H9 (cell line): ENCODE measurements at regions not wholly inside any gene's neighbourhood (a gene's known extent, or its start where the extent isn't known, plus 50 kb on each side); places are given as distances from the start of the nearest gene placed in this dataset.

Source experiments
- DNase-seq: peaks from one replicate; pipeline ENCODE4 v3.0.0-alpha.2; 2017
- H2AFZ ChIP-seq: one replicate; pipeline ENCODE4 v1.6.1; 2013; ENCODE audit warnings: mild to moderate bottlenecking, low read length, control low read depth, moderate library complexity
- H2AK5ac ChIP-seq: 2 replicates; pipeline ENCODE4 v1.6.1; 2013; ENCODE audit warnings: low read length, control low read depth, mixed read lengths; ENCODE audit not compliant: insufficient read length
- H2BK120ac ChIP-seq: one replicate; pipeline ENCODE4 v1.6.1; 2013; ENCODE audit warnings: low read depth, mild to moderate bottlenecking, low read length, control low read depth, inconsistent platforms; ENCODE audit not compliant: poor library complexity, severe bottlenecking
- H2BK12ac ChIP-seq: 2 replicates; pipeline ENCODE4 v1.6.1; 2013; ENCODE audit warnings: low read length, control low read depth, mixed read lengths, low read depth; ENCODE audit not compliant: insufficient read length
- H2BK15ac ChIP-seq: 2 replicates; pipeline ENCODE4 v1.6.1; 2013; ENCODE audit warnings: low read depth, low read length, control low read depth
- H2BK20ac ChIP-seq: one replicate; pipeline ENCODE4 v1.6.1; 2013; ENCODE audit warnings: low read depth, mild to moderate bottlenecking, low read length, control low read depth, inconsistent platforms; ENCODE audit not compliant: poor library complexity, severe bottlenecking
- H2BK5ac ChIP-seq: 2 replicates; pipeline ENCODE4 v1.6.1; 2013; ENCODE audit warnings: low read length, control low read depth, mixed read lengths; ENCODE audit not compliant: insufficient read length
- H3K14ac ChIP-seq: 2 replicates; pipeline ENCODE4 v1.6.1; 2013; ENCODE audit warnings: low read length, control low read depth; ENCODE audit not compliant: insufficient read depth
- H3K18ac ChIP-seq: 2 replicates; pipeline ENCODE4 v1.6.1; 2013; ENCODE audit warnings: low read depth, mild to moderate bottlenecking, mixed read lengths, low read length, control low read depth; ENCODE audit not compliant: insufficient read length
- H3K23ac ChIP-seq: 2 replicates; pipeline ENCODE4 v1.6.1; 2013; ENCODE audit warnings: low read length, control low read depth, mixed read lengths, low read depth; ENCODE audit not compliant: insufficient read length
- H3K23me2 ChIP-seq: 2 replicates; pipeline ENCODE4 v1.6.1; 2013; ENCODE audit warnings: low read depth, mild to moderate bottlenecking, mixed read lengths, low read length, control low read depth; ENCODE audit not compliant: insufficient read length, poor library complexity, severe bottlenecking
- H3K27ac ChIP-seq: 2 replicates; pipeline ENCODE4 v1.5.1; 2013; ENCODE audit warnings: low read length, control low read depth, mixed read lengths, low read depth; ENCODE audit not compliant: insufficient read length
- H3K27me3 ChIP-seq: 2 replicates; pipeline ENCODE4 v1.6.1; 2013; ENCODE audit warnings: low read length, control low read depth, inconsistent platforms; ENCODE audit not compliant: insufficient read depth
- H3K4ac ChIP-seq: 2 replicates; pipeline ENCODE4 v1.6.1; 2013; ENCODE audit warnings: low read depth, mild to moderate bottlenecking, control low read depth, inconsistent platforms, low read length, moderate library complexity
- H3K4me1 ChIP-seq: 2 replicates; pipeline ENCODE4 v1.6.1; 2013; ENCODE audit warnings: low read length, control low read depth, inconsistent platforms; ENCODE audit not compliant: insufficient read depth
- H3K4me2 ChIP-seq: 2 replicates; pipeline ENCODE4 v1.6.1; 2013; ENCODE audit warnings: low read length, control low read depth, mixed read lengths; ENCODE audit not compliant: insufficient read length, insufficient read depth
- H3K56ac ChIP-seq: 2 replicates; pipeline ENCODE4 v1.6.1; 2013; ENCODE audit warnings: low read depth, mild to moderate bottlenecking, mixed read lengths, low read length, control low read depth; ENCODE audit not compliant: insufficient read length
- H3K79me1 ChIP-seq: 2 replicates; pipeline ENCODE4 v1.6.1; 2013; ENCODE audit warnings: low read depth, mild to moderate bottlenecking, moderate library complexity, low read length, control low read depth, inconsistent platforms; ENCODE audit not compliant: insufficient read depth, poor library complexity, severe bottlenecking
- H3K79me2 ChIP-seq: 2 replicates; pipeline ENCODE4 v1.6.1; 2013; ENCODE audit warnings: low read length, control low read depth, inconsistent platforms; ENCODE audit not compliant: insufficient read depth
- H3K9ac ChIP-seq: 2 replicates; pipeline ENCODE4 v1.6.1; 2013; ENCODE audit warnings: low read length, control low read depth, mixed read lengths; ENCODE audit not compliant: insufficient read length; ENCODE audit errors: extremely low read depth
- H3K9me3 ChIP-seq: one replicate; pipeline ENCODE4 v1.6.1; 2013; ENCODE audit warnings: low read depth, low read length, inconsistent platforms; ENCODE audit not compliant: control insufficient read depth
- H3T11ph ChIP-seq: one replicate; pipeline ENCODE4 v1.6.1; 2013; ENCODE audit warnings: mild to moderate bottlenecking, low read length, control low read depth, inconsistent platforms
- H4K20me1 ChIP-seq: one replicate; pipeline ENCODE4 v1.6.1; 2013; ENCODE audit not compliant: control insufficient read depth, insufficient read length, insufficient read depth
- H4K5ac ChIP-seq: 2 replicates; pipeline ENCODE4 v1.6.1; 2013; ENCODE audit warnings: low read depth, mild to moderate bottlenecking, mixed read lengths, low read length, control low read depth; ENCODE audit not compliant: insufficient read length
- H4K8ac ChIP-seq: replicated peaks from 2 replicates; pipeline ENCODE4 v1.6.1; 2013; ENCODE audit warnings: low read length, control low read depth, mixed read lengths, low read depth; ENCODE audit not compliant: insufficient read length
- H4K91ac ChIP-seq: 2 replicates; pipeline ENCODE4 v1.6.1; 2013; ENCODE audit warnings: low read depth, mild to moderate bottlenecking, moderate library complexity, mixed read lengths, low read length, control low read depth; ENCODE audit not compliant: insufficient read length
- H3K27ac Mint-ChIP-seq, 3 experiments: 2 replicates in 2 of 3; 3 replicates in 1 of 3; pipeline ENCODE4 v1.8.0; 2020 to 2021; ENCODE audit warnings: mixed read lengths in 3 of 3, mild to moderate bottlenecking in 1 of 3, moderate library complexity in 1 of 3
- H3K27me3 Mint-ChIP-seq: 2 replicates; pipeline ENCODE4 v1.8.0; 2021; ENCODE audit warnings: low read depth, mild to moderate bottlenecking, moderate library complexity, mixed read lengths
- H3K36me3 Mint-ChIP-seq, 3 experiments: 2 replicates in 2 of 3; 3 replicates in 1 of 3; pipeline ENCODE4 v1.8.0; 2020 to 2021; ENCODE audit warnings: low read depth in 3 of 3, mixed read lengths in 3 of 3; ENCODE audit not compliant: insufficient read depth in 1 of 3
- H3K4me1 Mint-ChIP-seq, 2 experiments: 2 replicates each; pipeline ENCODE4 v1.8.0; 2020; ENCODE audit warnings: mixed read lengths in 2 of 2
- H3K4me3 Mint-ChIP-seq, 2 experiments: 2 replicates in 1 of 2; 3 replicates in 1 of 2; pipeline ENCODE4 v1.8.0; 2020 to 2021; ENCODE audit warnings: mild to moderate bottlenecking in 2 of 2, mixed read lengths in 2 of 2, moderate library complexity in 1 of 2
- H3K9me3 Mint-ChIP-seq, 2 experiments: 2 replicates in 1 of 2; 3 replicates in 1 of 2; pipeline ENCODE4 v1.8.0; 2020; ENCODE audit warnings: mild to moderate bottlenecking in 2 of 2, mixed read lengths in 2 of 2, moderate library complexity in 1 of 2
- WGBS: extraction: QIAGEN DNeasy Blood & Tissue Kit; methylation state at CpG from one replicate; pipeline ENCODE4 v1.1.7; 2013; ENCODE audit warnings: missing lambda C conversion rate, low lambda C conversion rate, mixed read lengths; ENCODE audit not compliant: insufficient read length; ENCODE audit errors: extremely low coverage; 5-methylcytosine and 5-hydroxymethylcytosine counted together
- TF ChIP-seq, protein P1 (sequence below): fragments of 200-600 bp; sonication (generic); conservative IDR thresholded peaks from 3 replicates; pipeline ENCODE4 v1.8.0; 2021; ENCODE audit warnings: antibody characterized with exemption, mild to moderate bottlenecking

DNA sequence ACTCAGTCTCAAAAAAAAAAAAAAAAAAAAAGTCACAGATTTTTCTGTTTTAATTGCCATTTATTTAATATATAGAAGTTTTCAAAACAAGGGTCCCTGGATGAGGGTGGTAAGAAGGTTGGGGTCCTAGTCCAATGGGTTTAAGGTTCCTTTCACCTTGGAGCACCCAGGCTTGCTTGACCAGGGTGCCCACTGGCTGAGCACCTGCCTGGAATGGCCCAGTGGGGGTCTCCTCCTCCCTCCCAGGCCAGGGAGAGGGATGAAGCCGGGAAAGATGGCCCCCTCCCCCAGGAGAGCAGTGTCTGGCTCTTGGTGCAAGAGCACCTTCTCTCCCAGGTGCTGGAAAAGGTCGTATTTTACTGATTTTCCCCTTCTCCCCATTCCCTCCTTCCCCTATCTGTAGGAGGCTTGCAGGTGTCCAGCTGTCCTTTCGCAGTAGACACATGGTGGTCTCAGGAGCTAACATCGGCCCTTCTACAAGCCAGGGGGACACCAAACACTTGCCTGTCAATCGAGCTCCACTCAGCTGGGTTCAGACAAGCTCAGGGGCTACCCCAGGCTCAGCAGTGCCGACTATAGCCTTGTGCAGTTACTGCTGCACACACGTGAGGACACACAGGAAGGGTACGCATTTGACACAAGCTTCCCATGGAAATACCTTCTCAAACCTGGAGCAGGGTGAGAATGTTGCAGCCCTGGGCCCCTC, 112.3 kb upstream of the KLF13 start:
- peak overlapping the region; percentile 54 to 72; a peak in 2 of 5 replicates for H3K4me3 Mint-ChIP-seq
- Histone ChIP-seq H3K79me2 (no peaks in the 10 kb centered on the region), H3K23ac (no peak overlapping the region), H3K27ac (no peak overlapping the region), H3K14ac (no peak overlapping the region), H4K20me1 (no peaks in the 10 kb centered on the region), H4K5ac (no peak overlapping the region), H2BK12ac (no peak overlapping the region), H3K79me1 (no peaks in the 10 kb centered on the region), H2BK120ac (no peak overlapping the region), H4K91ac (no peak overlapping the region), H3K27me3 (no peaks in the 10 kb centered on the region), H3K4ac (no peak overlapping the region), H3T11ph (no peak overlapping the region), H3K4me1 (no peaks in the 10 kb centered on the region), H2AK5ac (no peak overlapping the region), H2BK20ac (no peak overlapping the region), H3K4me2 (no peak overlapping the region), H3K18ac (no peak overlapping the region), H3K23me2 (peaks cover 5% of the 10 kb centered on the region), H2BK15ac (no peak overlapping the region), H4K8ac (no peak overlapping the region), H2AFZ (no peak overlapping the region), H2BK5ac (no peak overlapping the region), H3K9ac (no peak overlapping the region), H3K56ac (no peak overlapping the region), H3K9me3 (peaks cover 4% of the 10 kb centered on the region)
- DNase-seq: no peak
- H3K27me3 Mint-ChIP-seq: peaks cover 3% of the 10 kb centered on the region
- H3K4me1 Mint-ChIP-seq: peaks cover 11 to 14% of the 10 kb centered on the region in 2 experiments
- H3K27ac Mint-ChIP-seq: no peak overlapping the region
- peaks cover 2 to 9% (median 3%) of the 10 kb centered on the region in 3 experiments; a peak in 5 of 7 replicates for H3K36me3 Mint-ChIP-seq
- WGBS: no CpG with 5 or more reads among the region's 8 CpGs
- peaks cover 0 to 6% of the 10 kb centered on the region in 2 experiments; a peak in 2 of 5 replicates for H3K9me3 Mint-ChIP-seq
- TF ChIP-seq, protein P1, sequence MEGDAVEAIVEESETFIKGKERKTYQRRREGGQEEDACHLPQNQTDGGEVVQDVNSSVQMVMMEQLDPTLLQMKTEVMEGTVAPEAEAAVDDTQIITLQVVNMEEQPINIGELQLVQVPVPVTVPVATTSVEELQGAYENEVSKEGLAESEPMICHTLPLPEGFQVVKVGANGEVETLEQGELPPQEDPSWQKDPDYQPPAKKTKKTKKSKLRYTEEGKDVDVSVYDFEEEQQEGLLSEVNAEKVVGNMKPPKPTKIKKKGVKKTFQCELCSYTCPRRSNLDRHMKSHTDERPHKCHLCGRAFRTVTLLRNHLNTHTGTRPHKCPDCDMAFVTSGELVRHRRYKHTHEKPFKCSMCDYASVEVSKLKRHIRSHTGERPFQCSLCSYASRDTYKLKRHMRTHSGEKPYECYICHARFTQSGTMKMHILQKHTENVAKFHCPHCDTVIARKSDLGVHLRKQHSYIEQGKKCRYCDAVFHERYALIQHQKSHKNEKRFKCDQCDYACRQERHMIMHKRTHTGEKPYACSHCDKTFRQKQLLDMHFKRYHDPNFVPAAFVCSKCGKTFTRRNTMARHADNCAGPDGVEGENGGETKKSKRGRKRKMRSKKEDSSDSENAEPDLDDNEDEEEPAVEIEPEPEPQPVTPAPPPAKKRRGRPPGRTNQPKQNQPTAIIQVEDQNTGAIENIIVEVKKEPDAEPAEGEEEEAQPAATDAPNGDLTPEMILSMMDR: no peak
